GM12874 (cell line): ENCODE measurements at regions not wholly inside any gene's neighbourhood (a gene's known extent, or its start where the extent isn't known, plus 50 kb on each side); places are given as distances from the start of the nearest gene placed in this dataset.

Experiments
- CTCF ChIP-seq: IDR thresholded peaks from 2 replicates; pipeline ENCODE4 v1.5.1; 2011; ENCODE audit warnings: low read depth, mild to moderate bottlenecking, control low read depth, low read length, moderate library complexity; ENCODE audit not compliant: insufficient read depth

GRCh38 chr1:66426239-66426853 lies 107.6 kb upstream of the SGIP1 start:
- no peak for TF ChIP-seq CTCF

- TF ChIP-seq CTCF = no peak
These were observed 102.0 kb upstream of the SGIP1 start for GRCh38 chr1:66431999-66432398.

GRCh38 chr1:66433611-66434010 lies 100.3 kb upstream of the SGIP1 start:
- TF ChIP-seq CTCF = no peak

GRCh38 chr1:66434096-66434495 lies 99.9 kb upstream of the SGIP1 start:
- no peak for TF ChIP-seq CTCF

GRCh38 chr1:66435541-66435940 lies 98.4 kb upstream of the SGIP1 start:
- no peak for TF ChIP-seq CTCF

- peak; percentile 55 for TF ChIP-seq CTCF
These were observed 97.4 kb upstream of the SGIP1 start for GRCh38 chr1:66436378-66437135.

GRCh38 chr1:66437136-66437401 lies 96.9 kb upstream of the SGIP1 start:
- TF ChIP-seq CTCF = no peak
